T-cell (primary cell): ENCODE measurements at regions not wholly inside any gene's neighbourhood (a gene's known extent, or its start where the extent isn't known, plus 50 kb on each side); places are given as distances from the start of the nearest gene placed in this dataset.

ENCODE experiments used
- ATAC-seq, 4 experiments: fragments of 200-7000 bp in 3 of 4; fragments of 150-1000 bp in 1 of 4; cut with Tn5 transposase; replicated peaks in 1 of 4; 1 replicate in 3 of 4; 2 replicates in 1 of 4; pipeline ENCODE4 v1.10.0; 2021; ENCODE audit warnings: moderate library complexity in 3 of 4, mild to moderate bottlenecking in 2 of 4, moderate number of reproducible peaks in 1 of 4
- CTCF ChIA-PET, 2 donors: fragments of 300-600 bp; sonication (Branson Sonifier 250); formaldehyde crosslinking; loops; one replicate each; lab custom pipeline; 2022; ENCODE audit warnings: antibody characterized with exemption in 2 of 2; lab: Charles Lee
- POLR2A ChIA-PET, 2 donors: fragments of 300-600 bp; sonication (Branson Sonifier 250); formaldehyde crosslinking; loops; one replicate each; lab custom pipeline; 2022; ENCODE audit warnings: antibody characterized with exemption in 2 of 2; lab: Charles Lee
- DNase-seq, 35 experiments: peaks; one replicate each; pipeline versions ENCODE4 v3.0.0 to v3.0.0-alpha.2; 2013 to 2023
- H3K27ac ChIP-seq: one replicate; pipeline ENCODE4 v1.5.1; 2013; ENCODE audit warnings: low read length
- H3K27me3 ChIP-seq, 2 experiments: replicated peaks in 1 of 2; 1 replicate in 1 of 2; 2 replicates in 1 of 2; pipeline versions ENCODE4 v1.6.1 to v1.7.0; 2013; ENCODE audit warnings: low read length in 1 of 2, mixed read lengths in 1 of 2; ENCODE audit not compliant: control insufficient read depth in 2 of 2, insufficient read depth in 2 of 2; ENCODE audit errors: extremely low read depth in 1 of 2
- H3K36me3 ChIP-seq, 2 donors: 1 replicate in 1 of 2; 2 replicates in 1 of 2; pipeline versions ENCODE4 v1.6.1 to v1.7.0; 2013; ENCODE audit warnings: low read length in 1 of 2; ENCODE audit not compliant: control insufficient read depth in 2 of 2, insufficient read depth in 1 of 2; ENCODE audit errors: extremely low read depth in 1 of 2
- H3K4me1 ChIP-seq, 2 experiments: 1 replicate in 1 of 2; 2 replicates in 1 of 2; pipeline versions ENCODE4 v1.6.1 to v1.7.0; 2013; ENCODE audit warnings: low read length in 2 of 2, mixed read lengths in 1 of 2; ENCODE audit not compliant: insufficient read depth in 2 of 2, control insufficient read depth in 1 of 2; ENCODE audit errors: extremely low read depth in 1 of 2
- H3K4me3 ChIP-seq, 2 donors: 1 replicate in 1 of 2; 2 replicates in 1 of 2; pipeline versions ENCODE4 v1.5.1 to v1.7.0; 2013; ENCODE audit warnings: mild to moderate bottlenecking in 2 of 2, low read length in 1 of 2, moderate library complexity in 1 of 2; ENCODE audit not compliant: control insufficient read depth in 1 of 2; ENCODE audit errors: extremely low read depth in 1 of 2
- H3K9me3 ChIP-seq: 2 replicates; pipeline ENCODE4 v1.7.0; 2013
- H3K27ac Mint-ChIP-seq, 2 donors: one replicate each; pipeline ENCODE4 v1.8.0; 2020 to 2021; ENCODE audit warnings: mild to moderate bottlenecking in 2 of 2, mixed read lengths in 2 of 2
- H3K27me3 Mint-ChIP-seq, 2 donors: one replicate each; pipeline ENCODE4 v1.8.0; 2021 to 2022; ENCODE audit warnings: mixed read lengths in 2 of 2
- H3K36me3 Mint-ChIP-seq: one replicate; pipeline ENCODE4 v1.8.0; 2021; ENCODE audit warnings: mixed read lengths
- H3K4me1 Mint-ChIP-seq, 3 donors: one replicate each; pipeline ENCODE4 v1.8.0; 2020 to 2022; ENCODE audit warnings: mixed read lengths in 3 of 3, mild to moderate bottlenecking in 1 of 3
- H3K4me3 Mint-ChIP-seq, 3 donors: one replicate each; pipeline ENCODE4 v1.8.0; 2020 to 2022; ENCODE audit warnings: mild to moderate bottlenecking in 3 of 3, mixed read lengths in 3 of 3, moderate library complexity in 3 of 3
- H3K9me3 Mint-ChIP-seq, 3 donors: one replicate each; pipeline ENCODE4 v1.8.0; 2020 to 2022; ENCODE audit warnings: mixed read lengths in 3 of 3
- WGBS: methylation state at CpG from one replicate; pipeline ENCODE4 v1.1.5; 2013; ENCODE audit warnings: missing lambda C conversion rate; ENCODE audit not compliant: insufficient coverage; 5-methylcytosine and 5-hydroxymethylcytosine counted together

DNA sequence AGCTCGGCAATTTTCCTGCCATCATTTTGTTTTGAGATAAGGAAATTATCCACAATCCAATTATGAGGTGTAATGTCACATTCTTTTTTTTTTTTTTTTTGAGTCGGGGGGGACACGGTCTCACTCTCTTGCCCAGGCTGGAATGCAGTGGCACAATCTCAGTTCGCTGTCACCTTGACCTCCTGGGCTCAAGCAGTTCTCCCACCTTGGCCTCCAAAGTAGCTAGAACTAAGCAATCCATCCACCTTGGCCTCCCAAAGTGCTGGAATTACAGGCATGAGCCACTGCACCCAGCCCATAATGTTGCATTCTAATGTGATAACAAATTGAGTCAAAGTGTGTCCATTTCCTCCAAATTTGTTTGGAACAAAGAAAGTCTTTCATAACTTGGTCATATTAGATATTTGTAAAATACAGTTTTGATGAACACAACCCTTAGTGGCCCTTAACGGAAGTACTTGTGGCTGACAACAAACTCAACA is 144.1 kb upstream of the AFDN start:
- Histone ChIP-seq H3K27me3 (peaks cover 2 to 71% of the 10 kb centered on the region in 2 experiments), H3K27ac (no peak overlapping the region), H3K4me1 (no peaks in the 10 kb centered on the region), H3K36me3 (no peaks in the 10 kb centered on the region), H3K4me3 (no peak overlapping the region), H3K9me3 (no peaks in the 10 kb centered on the region)
- Mint-ChIP-seq H3K4me3 (no peak overlapping the region), H3K27me3 (peaks cover 63 to 79% of the 10 kb centered on the region in 2 donors), H3K27ac (no peak overlapping the region), H3K36me3 (no peaks in the 10 kb centered on the region), H3K9me3 (no peaks in the 10 kb centered on the region), H3K4me1 (peaks cover 3 to 12% (median 4%) of the 10 kb centered on the region in 3 donors)
- ChIA-PET POLR2A (no interaction called here), CTCF (no interaction called here)
- WGBS = 67% methylated on average over 1 of the region's 5 CpGs
- ATAC-seq (no peak), DNase-seq (no peak)

DNA sequence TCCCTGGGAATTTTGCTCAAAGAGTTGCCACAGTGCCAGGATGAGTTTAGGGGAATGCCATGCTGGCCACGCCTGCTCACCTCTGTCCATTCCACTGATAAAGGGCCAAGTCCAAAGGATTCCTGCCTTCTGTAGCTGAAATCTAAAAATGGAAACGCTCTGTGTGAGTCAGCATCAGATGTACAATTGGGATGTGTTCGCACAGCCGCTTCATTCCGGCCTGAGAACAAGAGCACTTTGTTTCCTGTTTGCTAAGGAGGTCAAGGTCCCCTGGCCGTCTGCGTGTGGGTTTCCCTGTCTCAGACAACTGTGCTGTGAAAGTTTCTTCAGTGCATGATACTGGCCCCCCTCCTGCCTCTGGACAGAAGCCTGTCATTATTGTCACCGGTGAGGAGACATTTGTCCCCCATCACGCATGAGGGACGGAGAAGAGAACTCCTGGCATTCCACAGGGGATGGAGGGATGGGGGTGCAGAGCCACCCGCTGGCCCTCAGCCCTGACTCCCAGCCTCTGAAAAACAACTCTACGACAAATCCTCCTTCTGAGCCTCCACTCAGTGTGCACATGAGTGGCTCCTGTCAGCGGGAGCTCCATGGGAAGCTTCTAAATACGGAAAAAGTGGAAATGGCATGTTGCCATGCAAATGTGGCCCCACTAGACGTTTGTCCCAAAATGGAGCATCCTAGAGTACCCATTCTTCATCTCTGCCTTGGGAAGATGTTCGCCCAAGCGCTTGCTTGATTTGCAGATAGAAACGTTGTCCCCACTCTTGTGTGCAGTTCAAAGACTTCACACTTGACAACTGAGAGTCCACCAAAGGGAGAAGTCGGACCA is 143.5 kb upstream of the AFDN start:
- H3K9me3 Mint-ChIP-seq = no peaks in the 10 kb centered on the region

DNA sequence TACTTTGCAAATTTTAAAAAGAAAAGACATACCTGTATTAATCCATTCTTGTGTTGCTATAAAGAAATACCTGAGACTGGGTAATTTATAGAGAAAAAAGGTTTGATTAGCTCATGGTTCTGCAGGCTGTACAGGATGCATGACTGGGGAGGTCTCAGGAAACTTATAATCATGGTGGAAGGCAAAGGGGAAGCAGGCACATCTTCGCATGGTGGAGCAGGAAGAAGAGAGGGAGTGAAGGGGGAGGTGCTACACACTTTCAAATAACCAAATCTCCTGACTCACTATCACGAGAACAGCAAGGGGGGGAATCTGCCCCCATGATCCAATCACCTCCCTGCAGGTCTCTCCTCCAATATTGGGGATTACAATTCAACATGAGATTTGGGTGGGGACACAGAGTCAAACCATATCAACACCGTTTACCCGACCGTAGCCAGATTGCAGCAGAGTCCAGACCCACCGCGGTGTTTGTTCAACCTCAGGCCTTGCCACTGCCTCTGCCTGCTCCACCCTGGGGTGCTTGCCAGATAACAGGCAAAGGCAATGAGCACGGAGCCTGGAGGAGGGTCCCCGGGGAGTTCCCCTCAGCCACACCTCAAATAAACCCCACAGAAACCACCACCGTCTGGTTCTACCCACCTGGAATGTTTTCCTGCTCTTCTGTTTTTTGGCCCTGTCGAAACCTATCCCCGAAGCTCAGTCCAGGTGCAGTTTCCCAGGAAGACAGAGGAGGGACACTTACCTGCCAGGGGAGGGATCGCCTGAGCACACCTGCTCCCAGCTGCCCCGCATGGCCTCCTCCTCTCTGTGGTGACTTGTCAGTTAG is 142.2 kb upstream of the AFDN start:
- no peak for DNase-seq
- H3K27me3 Mint-ChIP-seq = peaks cover 48 to 69% of the 10 kb centered on the region in 2 donors
- Histone ChIP-seq H3K27me3 (peaks cover 0 to 69% of the 10 kb centered on the region in 2 experiments), H3K9me3 (no peaks in the 10 kb centered on the region), H3K4me3 (no peak overlapping the region), H3K27ac (no peak overlapping the region), H3K36me3 (no peaks in the 10 kb centered on the region), H3K4me1 (no peaks in the 10 kb centered on the region)
- ATAC-seq = no peak
- H3K4me3 Mint-ChIP-seq = no peak overlapping the region
- no peak overlapping the region for H3K27ac Mint-ChIP-seq
- peaks cover 0 to 12% (median 2%) of the 10 kb centered on the region in 3 donors for H3K4me1 Mint-ChIP-seq
- no peaks in the 10 kb centered on the region for H3K36me3 Mint-ChIP-seq
- no peaks in the 10 kb centered on the region for H3K9me3 Mint-ChIP-seq
- CTCF ChIA-PET = no interaction called here
- POLR2A ChIA-PET = no interaction called here
- WGBS = 89% methylated on average over 9 of the region's 14 CpGs

More for the DNA sequence above, 143.5 kb upstream of the AFDN start:
- ChIA-PET CTCF (no interaction called here), POLR2A (no interaction called here)
- Mint-ChIP-seq H3K27ac (no peak overlapping the region), H3K4me3 (no peak overlapping the region), H3K27me3 (peaks cover 57 to 74% of the 10 kb centered on the region in 2 donors), H3K36me3 (no peaks in the 10 kb centered on the region), H3K4me1 (peaks cover 0 to 12% (median 4%) of the 10 kb centered on the region in 3 donors)
- WGBS = 72% methylated on average over 12 of the region's 19 CpGs
- Histone ChIP-seq H3K4me3 (no peak overlapping the region), H3K27ac (no peak overlapping the region), H3K9me3 (no peaks in the 10 kb centered on the region), H3K27me3 (peaks cover 2 to 71% of the 10 kb centered on the region in 2 experiments), H3K36me3 (no peaks in the 10 kb centered on the region), H3K4me1 (no peaks in the 10 kb centered on the region)
- no peak for DNase-seq
- ATAC-seq = no peak

DNA sequence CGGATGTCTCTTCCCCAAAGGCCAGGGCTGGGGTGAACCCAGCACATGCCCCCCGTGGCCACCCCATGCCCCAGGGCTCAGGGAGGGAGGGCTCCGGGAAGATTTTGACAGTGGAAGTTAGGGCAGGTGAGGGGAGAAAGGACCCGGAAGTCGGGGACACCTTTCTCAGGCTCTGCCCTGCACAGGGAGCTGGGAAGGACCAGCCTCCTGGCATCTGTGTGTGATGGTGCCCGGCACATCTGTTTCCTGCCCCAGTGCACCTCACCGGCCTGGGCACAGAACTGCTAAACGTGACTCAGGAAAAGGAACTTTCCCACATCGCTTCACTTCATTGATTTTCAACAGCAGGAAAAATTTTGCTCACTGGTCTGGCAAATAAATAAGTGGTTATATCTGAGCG is 141.1 kb upstream of the AFDN start:
- H3K9me3 Mint-ChIP-seq = no peaks in the 10 kb centered on the region
- peaks cover 40 to 65% of the 10 kb centered on the region in 2 donors for H3K27me3 Mint-ChIP-seq
- no peaks in the 10 kb centered on the region for H3K36me3 Mint-ChIP-seq
- H3K27ac ChIP-seq = no peak overlapping the region
- no peaks in the 10 kb centered on the region for H3K9me3 ChIP-seq
- no peak overlapping the region for H3K4me3 ChIP-seq
- H3K4me1 ChIP-seq = no peaks in the 10 kb centered on the region
- H3K4me3 Mint-ChIP-seq = no peak overlapping the region
- peaks cover 0 to 12% (median 2%) of the 10 kb centered on the region in 3 donors for H3K4me1 Mint-ChIP-seq
- ChIA-PET POLR2A (no interaction called here), CTCF (no interaction called here)
- H3K36me3 ChIP-seq = no peaks in the 10 kb centered on the region
- H3K27me3 ChIP-seq = peaks cover 0 to 63% of the 10 kb centered on the region in 2 experiments
- 11% methylated on average over 9 of the region's 10 CpGs for WGBS
- no peak for DNase-seq
- no peak for ATAC-seq
- H3K27ac Mint-ChIP-seq = no peak overlapping the region

DNA sequence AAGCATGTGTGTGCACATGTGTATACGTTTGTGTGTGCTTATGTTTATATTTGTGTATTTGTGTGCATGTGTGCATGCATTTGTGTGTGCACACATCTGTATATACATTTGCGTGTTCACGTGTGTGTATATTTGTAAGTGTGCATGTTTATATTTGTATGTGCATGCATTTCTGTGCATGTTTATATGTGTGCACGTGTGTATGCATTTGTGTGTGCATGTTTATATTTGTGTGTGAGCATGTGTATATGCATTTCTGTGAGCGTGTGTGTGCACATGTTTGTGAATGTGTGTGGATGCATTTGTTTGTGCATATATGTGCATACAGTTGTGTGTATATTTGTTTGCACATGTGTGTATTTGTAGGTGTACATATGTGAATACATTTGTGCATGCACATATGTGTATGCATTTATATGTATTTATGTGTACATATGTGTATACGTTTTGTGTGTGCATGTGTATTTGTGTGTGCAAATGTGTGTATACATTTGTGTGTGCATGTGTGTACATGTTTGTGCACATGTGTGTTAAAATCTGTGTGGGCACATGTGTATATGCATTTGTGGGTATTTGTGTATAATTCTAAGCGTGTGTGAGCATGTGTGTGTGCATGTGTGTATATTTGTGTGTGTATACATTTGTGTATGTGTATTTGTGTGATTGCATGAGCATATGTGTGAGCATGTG is 140.4 kb upstream of the AFDN start:
- Histone ChIP-seq H3K4me3 (no peak overlapping the region), H3K9me3 (no peaks in the 10 kb centered on the region), H3K27ac (no peak overlapping the region), H3K27me3 (peaks cover 0 to 60% of the 10 kb centered on the region in 2 experiments), H3K36me3 (no peaks in the 10 kb centered on the region), H3K4me1 (no peaks in the 10 kb centered on the region)
- ChIA-PET CTCF (no interaction called here), POLR2A (no interaction called here)
- 64% methylated on average over 7 of the region's 7 CpGs for WGBS
- peaks cover 0 to 12% (median 2%) of the 10 kb centered on the region in 3 donors for H3K4me1 Mint-ChIP-seq
- no peak overlapping the region for H3K27ac Mint-ChIP-seq
- DNase-seq (no peak), ATAC-seq (no peak)
- H3K4me3 Mint-ChIP-seq = no peak overlapping the region
- H3K27me3 Mint-ChIP-seq = peaks cover 38 to 66% of the 10 kb centered on the region in 2 donors
- H3K36me3 Mint-ChIP-seq = no peaks in the 10 kb centered on the region
- H3K9me3 Mint-ChIP-seq = no peaks in the 10 kb centered on the region

DNA sequence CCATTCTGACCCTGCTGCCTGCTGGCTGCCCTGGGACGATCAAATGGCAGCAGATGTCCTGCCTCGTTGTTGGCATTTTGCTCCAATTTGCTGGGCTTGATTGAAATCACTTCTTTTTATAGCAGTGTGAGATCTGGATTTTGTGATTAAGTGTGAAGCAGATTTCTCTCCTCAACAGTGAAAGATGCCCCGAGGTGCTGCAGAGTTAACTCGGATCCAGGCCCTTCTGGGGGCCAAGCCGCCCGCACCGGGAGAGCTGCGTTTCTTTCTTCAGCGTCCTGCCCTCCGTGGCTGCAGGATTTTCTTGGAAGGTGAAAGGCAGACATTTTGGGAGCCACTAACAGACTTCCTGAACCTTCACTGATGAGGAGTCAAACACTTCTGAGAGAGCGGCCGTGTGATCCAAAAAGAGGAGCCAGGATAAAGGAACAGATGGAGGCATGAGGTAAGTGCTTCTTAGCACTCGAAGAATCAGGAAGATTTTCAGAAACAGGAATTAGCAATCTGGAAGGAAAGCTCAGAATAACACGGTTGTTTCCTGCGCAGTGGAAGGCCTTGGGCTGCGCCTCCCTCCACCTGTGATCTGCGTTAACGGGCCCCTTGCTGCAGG is 139.5 kb upstream of the AFDN start:
- ATAC-seq = no peak
- H3K4me1 ChIP-seq = no peaks in the 10 kb centered on the region
- H3K27me3 ChIP-seq = peaks cover 0 to 54% of the 10 kb centered on the region in 2 experiments
- H3K36me3 ChIP-seq = no peaks in the 10 kb centered on the region
- POLR2A ChIA-PET = interaction anchor here in 1 of 2 donors (0.7 kb wide), 1 partner anchor 28 kb away, joined by 3 read pairs; no protein-coding TSS in a partner anchor
- Mint-ChIP-seq H3K36me3 (no peaks in the 10 kb centered on the region), H3K4me3 (no peak overlapping the region), H3K9me3 (no peaks in the 10 kb centered on the region), H3K27ac (no peak overlapping the region), H3K4me1 (peaks cover 0 to 12% (median 2%) of the 10 kb centered on the region in 3 donors), H3K27me3 (peaks cover 30 to 62% of the 10 kb centered on the region in 2 donors)
- H3K27ac ChIP-seq = no peak overlapping the region
- no peak overlapping the region for H3K4me3 ChIP-seq
- DNase-seq = no peak
- WGBS = 81% methylated on average over 14 of the region's 18 CpGs
- no peaks in the 10 kb centered on the region for H3K9me3 ChIP-seq
- CTCF ChIA-PET = no interaction called here
